HCT116 (cell line): ENCODE measurements at regions not wholly inside any gene's neighbourhood (a gene's known extent, or its start where the extent isn't known, plus 50 kb on each side); places are given as distances from the start of the nearest gene placed in this dataset.

Source experiments
- ATAC-seq: fragments of 200-7000 bp; cut with Tn5 transposase; 2 replicates; pipeline ENCODE4 v1.9.1; 2020; ENCODE audit warnings: mild to moderate bottlenecking, moderate library complexity
- BruUV-seq: library from RNA; stranded (reverse); fragments of 400-500 nt; replicated peaks from 2 replicates; lab custom pipeline; 2021; lab: Mats Ljungman, UMichigan
- CTCF ChIA-PET: fragments of 300-600 bp; sonication (Branson Sonifier 250); formaldehyde crosslinking; loops from one replicate; lab custom pipeline; 2021; ENCODE audit warnings: antibody characterized with exemption; lab: Charles Lee
- POLR2A ChIA-PET: fragments of 300-600, 350-600 bp; sonication (Branson Sonifier 250); formaldehyde crosslinking; loops from one replicate; lab custom pipeline; 2021; ENCODE audit warnings: antibody characterized with exemption; lab: Charles Lee
- RAD21 ChIA-PET, 2 experiments: fragments of 300-600 bp; sonication (Branson Sonifier 250); formaldehyde crosslinking; loops; one replicate each; lab custom pipeline; 2023; ENCODE audit warnings: low total read pairs in 2 of 2; ENCODE audit not compliant: uncharacterized antibody in 2 of 2, unreplicated experiment in 2 of 2, low non-redundant PET in 1 of 2; lab: Charles Lee
- DNase-seq: peaks from one replicate; pipeline ENCODE4 v3.0.0-alpha.2; 2010; ENCODE audit warnings: low read depth, low spot score
- H2AFZ ChIP-seq: fragments of 200-600 bp; shearing (Covaris generic), sonication (generic); 2 replicates; pipeline ENCODE4 v1.6.1; 2017; ENCODE audit warnings: low read depth, mixed run types, mixed read lengths, antibody characterized with exemption, low read length; ENCODE audit not compliant: poor library complexity, severe bottlenecking
- H3K27ac ChIP-seq: 2 replicates; pipeline ENCODE4 v1.5.1; 2012; ENCODE audit warnings: low read depth, low read length
- H3K27me3 ChIP-seq: fragments of 200-600 bp; sonication (generic); 2 replicates; pipeline ENCODE4 v1.6.1; 2016; ENCODE audit warnings: mixed run types, low read length, mixed read lengths; ENCODE audit not compliant: insufficient read depth
- H3K36me3 ChIP-seq, 2 experiments: fragments of 200-500 bp in 1 of 2; fragments of 200-600 bp in 1 of 2; sonication (Bioruptor generic) in 1 of 2; sonication (generic) in 1 of 2; 2 replicates each; pipeline versions ENCODE4 v1.5.1 to v1.6.1; 2014 to 2016; ENCODE audit warnings: low read length in 2 of 2, inconsistent platforms in 1 of 2, mixed read lengths in 1 of 2, mixed run types in 1 of 2; ENCODE audit not compliant: insufficient read depth in 2 of 2, control insufficient read depth in 1 of 2
- H3K4me1 ChIP-seq, 2 experiments: fragments of 200-600 bp in 1 of 2; sonication (generic) in 1 of 2; 2 replicates each; pipeline versions ENCODE4 v1.5.1 to v1.6.1; 2012 to 2017; ENCODE audit warnings: low read length in 2 of 2, inconsistent platforms in 1 of 2, mild to moderate bottlenecking in 1 of 2, mixed read lengths in 1 of 2, mixed run types in 1 of 2, moderate library complexity in 1 of 2; ENCODE audit not compliant: insufficient read depth in 2 of 2, control insufficient read depth in 1 of 2
- H3K4me2 ChIP-seq: fragments of 200-600 bp; sonication (generic); 2 replicates; pipeline ENCODE4 v1.6.1; 2017; ENCODE audit warnings: mixed run types, low read length, mixed read lengths
- H3K4me3 ChIP-seq, 2 experiments: fragments of 200-600 bp in 1 of 2; sonication (generic) in 1 of 2; replicated peaks in 1 of 2; 2 replicates each; pipeline ENCODE4 v1.5.1; 2011 to 2016; ENCODE audit warnings: low read length in 2 of 2, control low read depth in 1 of 2, low read depth in 1 of 2, mild to moderate bottlenecking in 1 of 2, mixed read lengths in 1 of 2, mixed run types in 1 of 2
- H3K79me2 ChIP-seq: fragments of 200-600 bp; sonication (generic); 2 replicates; pipeline ENCODE4 v1.6.1; 2017; ENCODE audit warnings: mild to moderate bottlenecking, mixed run types, low read length, moderate library complexity, mixed read lengths; ENCODE audit not compliant: insufficient read depth
- H3K9ac ChIP-seq: fragments of 200-600 bp; sonication (generic); 2 replicates; pipeline ENCODE4 v1.6.1; 2016; ENCODE audit warnings: low read length, mixed read lengths
- H3K9me2 ChIP-seq: fragments of 200-600 bp; sonication (generic), shearing (Covaris generic); 2 replicates; pipeline ENCODE4 v1.6.1; 2017; ENCODE audit warnings: mixed run types, mild to moderate bottlenecking, moderate library complexity; ENCODE audit not compliant: insufficient read depth
- H3K9me3 ChIP-seq, 2 experiments: fragments of 200-500 bp in 1 of 2; fragments of 200-600 bp in 1 of 2; sonication (Bioruptor generic) in 1 of 2; sonication (generic) in 1 of 2; 2 replicates each; pipeline ENCODE4 v1.6.1; 2014 to 2017; ENCODE audit warnings: low read length in 2 of 2, mixed read lengths in 2 of 2, inconsistent platforms in 1 of 2, low read depth in 1 of 2, mild to moderate bottlenecking in 1 of 2, mixed run types in 1 of 2, moderate library complexity in 1 of 2; ENCODE audit not compliant: control insufficient read depth in 1 of 2, insufficient read depth in 1 of 2
- H4K20me1 ChIP-seq: fragments of 200-600 bp; sonication (generic), shearing (Covaris generic); 2 replicates; pipeline ENCODE4 v1.6.1; 2017; ENCODE audit warnings: mixed run types, mild to moderate bottlenecking, moderate library complexity; ENCODE audit not compliant: insufficient read depth
- CEBPB ChIP-seq: IDR thresholded peaks from 2 replicates; pipeline ENCODE4 v1.6.1; 2012; ENCODE audit warnings: low read depth
- ELF1 ChIP-seq: IDR thresholded peaks from 2 replicates; pipeline ENCODE4 v1.6.1; 2012; ENCODE audit warnings: low read depth, borderline replicate concordance
- FOSL1 ChIP-seq: IDR thresholded peaks from 2 replicates; pipeline ENCODE4 v1.6.1; 2012; ENCODE audit warnings: low read depth
- JUND ChIP-seq: IDR thresholded peaks from 2 replicates; pipeline ENCODE4 v1.6.1; 2012
- MAX ChIP-seq: IDR thresholded peaks from 2 replicates; pipeline ENCODE4 v1.6.1; 2012
- POLR2A ChIP-seq: IDR thresholded peaks from 2 replicates; pipeline ENCODE4 v1.7.0; 2011; ENCODE audit warnings: borderline replicate concordance; ENCODE audit not compliant: insufficient read depth, insufficient read length; ENCODE audit errors: extremely low read depth
- RAD21 ChIP-seq: IDR thresholded peaks from 2 replicates; pipeline ENCODE4 v1.6.1; 2012; ENCODE audit warnings: low read depth, mild to moderate bottlenecking
- SIN3A ChIP-seq: IDR thresholded peaks from 2 replicates; pipeline ENCODE4 v1.6.1; 2012; ENCODE audit warnings: low read depth
- SP1 ChIP-seq: IDR thresholded peaks from 2 replicates; pipeline ENCODE4 v1.6.1; 2012; ENCODE audit warnings: low read depth
- ZFX ChIP-seq: fragments of 450-650 bp; IDR thresholded peaks from 2 replicates; pipeline ENCODE4 v1.6.1; 2017
- intact Hi-C: fragments of 100-400 bp; cut with micrococcal nuclease; formaldehyde crosslinking; loops from 2 replicates; pipeline ENCODE4 v1.10.0; 2022
- TF ChIP-seq, protein P1 (sequence below): IDR thresholded peaks from 2 replicates; pipeline ENCODE4 v1.6.1; 2012; ENCODE audit warnings: low read depth
- TF ChIP-seq, protein P2 (sequence below): IDR thresholded peaks from 2 replicates; pipeline ENCODE4 v1.6.1; 2011; ENCODE audit warnings: mild to moderate bottlenecking, low read length, moderate library complexity; ENCODE audit not compliant: insufficient replicate concordance; ENCODE audit errors: extremely low read depth

- POLR2A ChIA-PET = no interaction called here
- Histone ChIP-seq H3K36me3 (no peaks in the 10 kb centered on the region), H3K9ac (no peak overlapping the region), H3K27me3 (no peaks in the 10 kb centered on the region), H3K27ac (no peak overlapping the region), H2AFZ (no peak overlapping the region), H3K4me3 (no peak overlapping the region), H3K9me2 (no peaks in the 10 kb centered on the region), H3K4me1 (no peaks in the 10 kb centered on the region), H3K79me2 (no peaks in the 10 kb centered on the region), H4K20me1 (no peaks in the 10 kb centered on the region), H3K4me2 (no peak overlapping the region), H3K9me3 (peaks cover 9 to 33% of the 10 kb centered on the region in 2 experiments; a peak in 3 of 4 replicates)
- BruUV-seq = no TSS peak
- ATAC-seq = no peak
- RAD21 ChIA-PET = no interaction called here
- CTCF ChIA-PET = no interaction called here
- TF ChIP-seq CEBPB (no peak), ELF1 (no peak), FOSL1 (no peak), MAX (no peak), RAD21 (no peak), POLR2A (no peak), JUND (no peak), SIN3A (no peak), SP1 (no peak), ZFX (no peak)
- TF ChIP-seq, protein P1, sequence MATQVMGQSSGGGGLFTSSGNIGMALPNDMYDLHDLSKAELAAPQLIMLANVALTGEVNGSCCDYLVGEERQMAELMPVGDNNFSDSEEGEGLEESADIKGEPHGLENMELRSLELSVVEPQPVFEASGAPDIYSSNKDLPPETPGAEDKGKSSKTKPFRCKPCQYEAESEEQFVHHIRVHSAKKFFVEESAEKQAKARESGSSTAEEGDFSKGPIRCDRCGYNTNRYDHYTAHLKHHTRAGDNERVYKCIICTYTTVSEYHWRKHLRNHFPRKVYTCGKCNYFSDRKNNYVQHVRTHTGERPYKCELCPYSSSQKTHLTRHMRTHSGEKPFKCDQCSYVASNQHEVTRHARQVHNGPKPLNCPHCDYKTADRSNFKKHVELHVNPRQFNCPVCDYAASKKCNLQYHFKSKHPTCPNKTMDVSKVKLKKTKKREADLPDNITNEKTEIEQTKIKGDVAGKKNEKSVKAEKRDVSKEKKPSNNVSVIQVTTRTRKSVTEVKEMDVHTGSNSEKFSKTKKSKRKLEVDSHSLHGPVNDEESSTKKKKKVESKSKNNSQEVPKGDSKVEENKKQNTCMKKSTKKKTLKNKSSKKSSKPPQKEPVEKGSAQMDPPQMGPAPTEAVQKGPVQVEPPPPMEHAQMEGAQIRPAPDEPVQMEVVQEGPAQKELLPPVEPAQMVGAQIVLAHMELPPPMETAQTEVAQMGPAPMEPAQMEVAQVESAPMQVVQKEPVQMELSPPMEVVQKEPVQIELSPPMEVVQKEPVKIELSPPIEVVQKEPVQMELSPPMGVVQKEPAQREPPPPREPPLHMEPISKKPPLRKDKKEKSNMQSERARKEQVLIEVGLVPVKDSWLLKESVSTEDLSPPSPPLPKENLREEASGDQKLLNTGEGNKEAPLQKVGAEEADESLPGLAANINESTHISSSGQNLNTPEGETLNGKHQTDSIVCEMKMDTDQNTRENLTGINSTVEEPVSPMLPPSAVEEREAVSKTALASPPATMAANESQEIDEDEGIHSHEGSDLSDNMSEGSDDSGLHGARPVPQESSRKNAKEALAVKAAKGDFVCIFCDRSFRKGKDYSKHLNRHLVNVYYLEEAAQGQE = no peak
- TF ChIP-seq, protein P2, sequence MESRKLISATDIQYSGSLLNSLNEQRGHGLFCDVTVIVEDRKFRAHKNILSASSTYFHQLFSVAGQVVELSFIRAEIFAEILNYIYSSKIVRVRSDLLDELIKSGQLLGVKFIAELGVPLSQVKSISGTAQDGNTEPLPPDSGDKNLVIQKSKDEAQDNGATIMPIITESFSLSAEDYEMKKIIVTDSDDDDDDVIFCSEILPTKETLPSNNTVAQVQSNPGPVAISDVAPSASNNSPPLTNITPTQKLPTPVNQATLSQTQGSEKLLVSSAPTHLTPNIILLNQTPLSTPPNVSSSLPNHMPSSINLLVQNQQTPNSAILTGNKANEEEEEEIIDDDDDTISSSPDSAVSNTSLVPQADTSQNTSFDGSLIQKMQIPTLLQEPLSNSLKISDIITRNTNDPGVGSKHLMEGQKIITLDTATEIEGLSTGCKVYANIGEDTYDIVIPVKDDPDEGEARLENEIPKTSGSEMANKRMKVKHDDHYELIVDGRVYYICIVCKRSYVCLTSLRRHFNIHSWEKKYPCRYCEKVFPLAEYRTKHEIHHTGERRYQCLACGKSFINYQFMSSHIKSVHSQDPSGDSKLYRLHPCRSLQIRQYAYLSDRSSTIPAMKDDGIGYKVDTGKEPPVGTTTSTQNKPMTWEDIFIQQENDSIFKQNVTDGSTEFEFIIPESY = no peak
- no peak for DNase-seq
- intact Hi-C loops = loop anchor here (5.0 kb wide), 1 partner anchor 43 kb away; no protein-coding TSS in a partner anchor
These were observed 979.2 kb downstream of the CNTNAP5 start for GRCh38 chr2:125004106-125004800.
